Gastroesophageal sphincter (tissue), 4 donors: ENCODE measurements at regions not wholly inside any gene's neighbourhood (a gene's known extent, or its start where the extent isn't known, plus 50 kb on each side); places are given as distances from the start of the nearest gene placed in this dataset.

Source experiments
- ATAC-seq: fragments of 150-250 bp; one replicate; pipeline ENCODE4 v1.9.1; 2016; ENCODE audit warnings: mild to moderate bottlenecking, moderate library complexity
- H3K27ac ChIP-seq, 4 donors: fragments of 200-600 bp; sonication (generic) in 3 of 4; 1 replicate in 3 of 4; 2 replicates in 1 of 4; pipeline ENCODE4 v1.5.1; 2016 to 2019
- H3K27me3 ChIP-seq: fragments of 200-600 bp; sonication (generic); one replicate; pipeline ENCODE4 v1.5.1; 2019
- H3K36me3 ChIP-seq, 2 donors: fragments of 200-600 bp; sonication (generic); one replicate each; pipeline ENCODE4 v1.5.1; 2019; ENCODE audit warnings: control low read depth in 1 of 2
- H3K4me1 ChIP-seq, 3 donors: fragments of 200-600 bp; sonication (generic); 1 replicate in 2 of 3; 2 replicates in 1 of 3; pipeline ENCODE4 v1.5.1; 2016 to 2019; ENCODE audit warnings: control low read depth in 2 of 3
- H3K4me3 ChIP-seq, 2 donors: fragments of 200-600 bp; sonication (generic); one replicate each; pipeline ENCODE4 v1.5.1; 2019; ENCODE audit warnings: mild to moderate bottlenecking in 1 of 2, moderate library complexity in 1 of 2
- H3K9me3 ChIP-seq, 3 donors: fragments of 200-600 bp; sonication (generic); one replicate each; pipeline ENCODE4 v1.5.1; 2017 to 2019; ENCODE audit warnings: control low read depth in 2 of 3
- CTCF ChIP-seq, 4 experiments: fragments of 200-600 bp in 2 of 4; fragments of 450-650 bp in 2 of 4; sonication (generic) in 1 of 4; IDR thresholded peaks; one replicate each; pipeline ENCODE4 v1.5.1; 2017 to 2019; ENCODE audit warnings: antibody characterized with exemption in 4 of 4, mild to moderate bottlenecking in 2 of 4, moderate library complexity in 2 of 4
- EP300 ChIP-seq: sonication (generic); formaldehyde crosslinking; IDR thresholded peaks from one replicate; pipeline ENCODE4 v1.6.1; 2017; ENCODE audit warnings: antibody characterized with exemption, mild to moderate bottlenecking
- POLR2A ChIP-seq, 2 donors: fragments of 450-650 bp; IDR thresholded peaks; one replicate each; pipeline ENCODE4 v1.6.1; 2017; ENCODE audit warnings: antibody characterized with exemption in 2 of 2, mild to moderate bottlenecking in 2 of 2, moderate library complexity in 1 of 2
- POLR2AphosphoS5 ChIP-seq: sonication (generic); formaldehyde crosslinking; IDR thresholded peaks from one replicate; pipeline ENCODE4 v1.6.1; 2017; ENCODE audit warnings: antibody characterized with exemption
- WGBS, 2 donors: methylation state at CpG; one replicate each; pipeline ENCODE4 v1.1.5; 2018; ENCODE audit warnings: low coverage in 1 of 2; 5-methylcytosine and 5-hydroxymethylcytosine counted together

- Histone ChIP-seq H3K4me1 (peaks cover 0 to 10% (median 0%) of the 10 kb centered on the region in 3 donors), H3K36me3 (no peaks in the 10 kb centered on the region), H3K27ac (no peak overlapping the region), H3K9me3 (no peaks in the 10 kb centered on the region), H3K4me3 (no peak overlapping the region), H3K27me3 (no peaks in the 10 kb centered on the region)
- TF ChIP-seq POLR2AphosphoS5 = no peak
- no peak for TF ChIP-seq EP300
- no peak for ATAC-seq
These were observed 197.7 kb downstream of the CASP12 start for GRCh38 chr11:104700609-104701008.

GRCh38 chr11:104699981-104700380 is 198.3 kb downstream of the CASP12 start:
- Histone ChIP-seq H3K4me1 (peaks cover 0 to 5% (median 0%) of the 10 kb centered on the region in 3 donors), H3K27me3 (no peaks in the 10 kb centered on the region), H3K27ac (no peak overlapping the region), H3K4me3 (no peak overlapping the region), H3K36me3 (no peaks in the 10 kb centered on the region), H3K9me3 (no peaks in the 10 kb centered on the region)
- no peak for ATAC-seq
- no peak for TF ChIP-seq POLR2A (IDR thresholded peaks at IDR 0.05)
- TF ChIP-seq EP300 = no peak
- TF ChIP-seq CTCF (IDR thresholded peaks at IDR 0.05) = no peak
- no peak for TF ChIP-seq POLR2AphosphoS5

- no peak overlapping the region for H3K4me3 ChIP-seq
- H3K27me3 ChIP-seq = no peaks in the 10 kb centered on the region
- H3K36me3 ChIP-seq = no peaks in the 10 kb centered on the region
- no peaks in the 10 kb centered on the region for H3K4me1 ChIP-seq
- no peak for ATAC-seq
- TF ChIP-seq EP300 (no peak), POLR2A (IDR thresholded peaks at IDR 0.05) (no peak), CTCF (IDR thresholded peaks at IDR 0.05) (no peak), POLR2AphosphoS5 (no peak)
- H3K27ac ChIP-seq = no peak overlapping the region
- H3K9me3 ChIP-seq = no peaks in the 10 kb centered on the region
These were observed 203.2 kb downstream of the CASP12 start for GRCh38 chr11:104695065-104695463.

- Histone ChIP-seq H3K4me3 (no peak overlapping the region), H3K36me3 (no peaks in the 10 kb centered on the region), H3K27me3 (no peaks in the 10 kb centered on the region), H3K4me1 (no peaks in the 10 kb centered on the region), H3K27ac (no peak overlapping the region), H3K9me3 (no peaks in the 10 kb centered on the region)
- WGBS, 2 donors = 83 to 87% methylated on average over 5 to 7 of the region's 7 CpGs
- ATAC-seq = no peak
- no peak for TF ChIP-seq POLR2A (IDR thresholded peaks at IDR 0.05)
- no peak for TF ChIP-seq CTCF (IDR thresholded peaks at IDR 0.05)
- TF ChIP-seq POLR2AphosphoS5 = no peak
- no peak for TF ChIP-seq EP300
These were observed 203.8 kb downstream of the CASP12 start for GRCh38 chr11:104694259-104695064.

GRCh38 chr11:104692751-104693150 is 205.5 kb downstream of the CASP12 start:
- Histone ChIP-seq H3K27me3 (no peaks in the 10 kb centered on the region), H3K27ac (no peak overlapping the region), H3K4me1 (no peaks in the 10 kb centered on the region), H3K4me3 (no peak overlapping the region), H3K9me3 (no peaks in the 10 kb centered on the region), H3K36me3 (no peaks in the 10 kb centered on the region)
- TF ChIP-seq EP300 (no peak), POLR2AphosphoS5 (no peak), POLR2A (IDR thresholded peaks at IDR 0.05) (no peak), CTCF (IDR thresholded peaks at IDR 0.05) (no peak)
- ATAC-seq = no peak
- WGBS, 2 donors = 43% methylated on average over 1 of the region's 1 CpG; no CpG with 5 or more reads in 1 of the 2 donors
